GM21367 (cell line): ENCODE measurements at regions not wholly inside any gene's neighbourhood (a gene's known extent, or its start where the extent isn't known, plus 50 kb on each side); places are given as distances from the start of the nearest gene placed in this dataset.

Source experiments
- ATAC-seq: cut with Tn5 transposase; IDR thresholded peaks from one replicate; pipeline ENCODE4 v1.9.1; 2021; ENCODE audit not compliant: unreplicated experiment

DNA sequence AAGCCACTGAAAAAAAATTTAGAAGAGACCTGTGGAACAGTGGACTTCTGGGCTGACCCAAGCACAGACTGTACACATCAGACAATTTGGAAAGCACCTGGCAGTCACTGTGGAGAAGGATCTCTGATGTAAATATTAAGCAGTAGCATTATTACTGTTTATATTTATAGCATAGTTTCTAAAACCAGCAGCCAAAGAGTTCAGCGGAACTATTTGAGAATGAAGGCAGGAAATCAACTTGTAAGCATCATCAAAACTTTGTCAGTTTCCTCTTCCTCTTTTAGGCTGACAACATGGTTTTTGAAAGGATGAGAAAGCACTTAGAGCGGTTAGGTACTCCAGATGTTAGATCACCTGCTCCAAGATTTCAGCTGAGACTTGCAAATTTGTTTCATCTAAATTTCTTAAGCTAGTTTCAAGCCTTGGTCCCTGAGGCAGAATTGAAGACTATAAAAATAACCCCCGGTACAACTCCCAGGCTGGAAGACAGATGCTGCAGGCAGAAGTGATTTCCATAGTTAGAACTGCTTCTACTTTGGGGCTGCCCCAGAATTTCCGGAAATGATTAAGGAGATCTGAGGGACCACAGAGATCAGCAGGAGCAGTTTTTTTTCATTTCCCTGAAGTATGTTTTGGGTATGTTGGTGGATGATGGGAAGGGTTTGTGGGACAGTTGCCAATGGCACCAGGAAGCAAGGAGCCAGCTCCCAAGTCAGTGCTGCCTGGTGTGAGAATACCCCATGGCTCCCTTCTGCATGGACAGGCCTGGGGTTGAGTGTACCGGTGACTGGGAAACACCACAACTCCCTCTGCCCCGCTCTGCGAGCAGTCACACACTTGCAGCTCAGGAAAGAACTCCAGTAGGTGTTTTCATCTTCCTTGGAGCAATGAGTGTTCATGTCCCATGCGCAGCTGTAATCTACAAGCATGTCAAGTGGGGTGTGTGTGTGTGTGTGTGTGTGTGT is 354.5 kb downstream of the NUAK1 start:
- ATAC-seq: peak; percentile 55

DNA sequence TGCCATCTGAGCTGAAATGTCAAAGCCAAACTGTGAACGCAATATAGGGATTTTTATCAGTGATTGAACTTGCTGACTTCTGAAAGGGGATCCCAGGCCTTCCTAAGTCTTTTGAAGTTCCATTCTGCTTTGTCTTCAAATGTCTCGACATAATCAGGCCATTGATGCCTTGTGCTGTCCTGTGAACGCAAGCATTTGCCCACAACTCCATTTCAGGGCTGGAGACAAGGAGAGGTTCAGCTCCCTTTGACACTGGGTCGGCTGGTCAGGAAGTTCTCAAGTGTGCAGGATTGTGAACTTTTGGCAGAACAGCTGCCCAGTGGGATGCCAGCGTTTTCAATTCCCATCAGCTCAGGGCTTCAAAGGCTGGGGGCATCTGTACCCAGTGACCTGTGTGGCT is 345.3 kb downstream of the NUAK1 start:
- no peak for ATAC-seq

DNA sequence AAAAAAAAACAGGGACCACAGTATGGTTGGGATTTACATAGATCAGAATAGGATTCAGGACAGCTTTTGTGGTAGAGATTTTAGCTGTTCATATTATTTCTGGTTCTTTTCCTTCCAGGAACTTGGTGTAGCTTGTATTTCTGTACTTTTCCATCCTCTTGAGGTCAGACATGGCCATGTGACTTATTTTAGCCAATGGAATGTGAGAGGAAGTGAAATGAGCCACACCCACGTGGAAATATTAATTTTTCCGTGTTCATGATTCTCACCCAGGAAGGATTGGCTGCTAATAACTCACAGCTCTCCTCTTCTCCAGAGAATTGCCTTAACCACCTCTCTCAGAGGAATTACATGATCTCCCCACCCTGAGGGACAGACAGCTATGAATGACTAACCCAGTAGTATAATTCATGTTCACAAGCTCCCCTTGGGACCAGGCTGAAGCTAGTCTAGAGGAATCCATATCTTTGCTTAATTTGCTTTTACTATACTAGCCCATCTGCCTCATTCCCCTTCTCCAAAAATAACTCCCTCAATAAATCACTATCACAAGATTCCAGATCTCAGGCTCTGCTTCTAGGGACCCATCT is 340.4 kb downstream of the NUAK1 start:
- no peak for ATAC-seq

DNA sequence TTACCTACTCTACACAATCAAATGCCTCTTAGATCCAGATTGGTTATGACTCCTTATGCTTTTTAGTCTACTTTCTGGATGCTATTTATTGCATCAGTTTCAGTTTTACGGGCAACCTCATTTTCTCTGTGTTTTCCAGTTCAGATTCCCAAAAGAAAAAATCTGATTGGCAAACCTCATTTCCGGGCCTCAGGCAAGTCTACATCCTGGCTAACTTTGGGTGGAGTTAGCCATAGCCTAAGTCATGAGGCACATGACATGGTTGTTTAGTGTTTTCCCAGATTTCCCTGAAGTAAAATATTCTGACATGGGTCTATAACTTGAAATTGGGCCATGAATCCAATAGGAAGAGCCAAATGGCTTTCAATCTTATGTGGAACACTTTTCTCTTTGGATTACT is 339.7 kb downstream of the NUAK1 start:
- no peak for ATAC-seq

DNA sequence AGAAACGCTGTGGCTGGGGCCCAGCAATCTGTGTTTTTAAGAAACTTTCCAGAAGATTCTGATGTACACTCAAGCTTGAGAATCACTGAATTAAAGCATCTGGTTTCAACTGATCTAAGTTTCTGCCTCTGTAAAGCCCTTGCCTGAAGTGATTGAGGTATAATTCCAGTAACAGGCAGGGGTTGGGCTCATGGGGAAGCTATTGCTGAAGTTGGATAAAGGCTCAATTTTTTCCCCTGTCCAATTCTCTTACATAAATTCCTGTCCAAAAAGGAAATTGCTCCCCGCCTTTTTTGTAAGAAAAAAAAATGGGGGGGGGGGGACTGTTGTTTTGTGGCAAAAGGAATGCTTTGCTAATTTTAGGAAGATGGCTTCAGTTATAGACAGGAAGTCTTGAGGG is 337.4 kb downstream of the NUAK1 start:
- ATAC-seq: no peak

DNA sequence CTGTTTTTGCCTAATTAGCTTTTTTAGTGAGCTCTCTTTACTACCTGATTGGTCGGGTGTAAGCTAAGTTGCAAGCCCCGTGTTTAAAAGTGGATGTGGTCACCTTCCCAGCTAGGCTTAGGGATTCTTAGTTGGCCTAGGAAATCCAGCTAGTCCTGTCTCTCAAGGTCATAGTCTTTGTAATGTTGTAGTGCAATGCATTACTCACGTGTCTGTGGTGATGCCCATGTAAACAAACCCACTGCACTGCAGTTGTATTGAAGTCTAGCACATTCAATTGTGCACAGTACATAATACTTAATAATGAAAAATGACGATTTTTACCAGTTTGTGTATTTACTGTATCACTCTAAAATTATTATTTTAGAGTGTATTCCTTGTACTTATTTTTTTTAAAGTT is 335.5 kb downstream of the NUAK1 start:
- no peak for ATAC-seq

DNA sequence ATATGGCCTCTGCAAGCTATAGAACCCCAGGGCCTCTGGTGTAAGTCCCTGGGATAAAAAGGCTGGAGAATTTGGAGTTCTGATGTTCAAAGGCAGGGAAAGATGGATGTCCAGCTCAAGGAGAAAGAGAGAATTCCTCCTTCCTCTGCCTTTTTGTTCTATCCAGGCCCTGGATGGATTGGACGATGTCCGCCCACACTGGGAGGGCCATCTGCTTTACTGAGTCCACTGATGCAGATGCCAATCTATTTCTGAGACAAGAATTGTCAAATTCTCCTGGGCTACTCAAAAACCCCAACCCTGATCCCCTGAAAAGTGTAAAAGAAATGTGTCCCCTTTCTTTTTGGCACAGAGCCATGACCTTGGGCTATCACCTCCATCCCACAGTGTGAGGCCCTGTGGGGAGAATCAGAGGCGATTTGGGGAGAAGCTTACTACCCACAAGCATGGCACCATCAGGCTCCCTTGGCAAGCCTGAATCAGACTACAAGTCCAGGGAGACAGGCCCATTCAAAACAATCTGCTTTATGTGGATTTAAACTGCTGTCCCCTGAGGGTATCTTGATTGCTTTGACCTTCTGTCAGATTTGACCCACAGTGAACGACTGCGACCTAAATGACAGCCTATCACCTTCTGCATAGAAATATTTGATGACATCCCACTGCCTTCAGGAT is 334.0 kb downstream of the NUAK1 start:
- no peak for ATAC-seq

DNA sequence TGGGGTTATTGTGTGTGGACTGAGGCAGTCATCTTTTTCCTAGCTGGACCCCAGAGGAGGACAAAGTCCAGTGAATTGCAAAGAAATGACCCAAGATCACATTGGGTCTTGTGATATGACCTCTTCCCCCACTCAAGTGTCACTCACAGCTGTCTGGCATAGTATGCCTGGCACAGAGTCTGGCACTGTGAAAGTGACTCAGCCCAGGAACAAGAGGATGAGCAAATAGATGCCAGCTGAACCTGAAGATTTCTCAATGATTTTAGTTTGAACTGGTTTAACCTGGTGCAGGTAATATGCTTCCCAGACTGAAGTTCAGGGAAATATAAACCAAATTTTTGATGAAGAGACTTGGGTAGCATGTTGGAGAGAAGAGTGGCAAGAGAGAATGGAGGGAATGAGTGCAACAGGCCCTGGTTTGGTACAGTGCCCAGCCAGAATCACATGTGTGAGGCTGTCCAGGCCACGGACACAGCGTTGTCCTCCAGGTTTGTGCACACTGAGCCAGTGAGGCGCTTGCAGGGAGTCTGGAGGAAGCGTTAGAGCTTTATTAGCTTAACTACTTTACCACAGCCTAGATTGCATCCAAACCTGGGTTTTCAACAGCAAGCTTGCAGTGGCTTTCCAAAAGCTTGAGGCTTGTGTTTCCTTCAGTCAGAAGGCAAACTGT is 332.9 kb downstream of the NUAK1 start:
- ATAC-seq: no peak

DNA sequence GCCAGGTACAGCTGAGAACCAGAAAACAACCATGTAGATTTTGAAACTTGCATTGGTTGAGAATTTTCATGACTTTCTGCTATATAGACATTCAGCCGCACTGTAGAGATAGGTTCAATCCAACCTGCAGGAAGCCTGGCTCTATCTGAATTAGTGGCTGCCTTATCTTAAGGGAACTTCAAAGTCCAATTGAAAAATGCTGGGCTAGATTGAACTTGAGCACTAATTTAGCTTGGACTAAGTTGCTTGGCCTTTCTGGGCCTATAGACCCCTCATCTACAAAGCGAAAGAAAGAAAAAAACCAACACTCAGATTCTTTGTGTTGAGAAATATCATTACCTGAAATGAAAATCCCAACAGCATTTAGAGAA is 332.4 kb downstream of the NUAK1 start:
- ATAC-seq: no peak

DNA sequence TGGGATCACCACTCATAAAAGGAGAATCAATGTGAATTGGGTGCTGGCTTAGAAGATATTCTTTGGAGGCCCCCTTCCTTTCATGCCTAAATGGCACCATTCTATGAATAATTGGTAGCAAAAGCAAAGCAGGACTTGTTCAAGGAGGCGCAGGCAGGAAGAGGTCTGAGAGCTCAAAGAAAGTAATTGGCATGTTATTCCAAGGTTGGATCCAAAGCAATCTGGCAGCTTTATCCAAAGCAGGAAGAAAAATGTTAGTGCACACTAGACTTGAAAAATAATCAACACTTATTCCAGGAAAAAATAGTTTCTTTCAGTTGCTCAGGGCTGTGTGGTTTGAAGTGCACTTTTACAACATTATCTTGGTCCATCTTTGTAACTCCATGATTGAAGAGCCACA is 326.4 kb downstream of the NUAK1 start:
- ATAC-seq: no peak

DNA sequence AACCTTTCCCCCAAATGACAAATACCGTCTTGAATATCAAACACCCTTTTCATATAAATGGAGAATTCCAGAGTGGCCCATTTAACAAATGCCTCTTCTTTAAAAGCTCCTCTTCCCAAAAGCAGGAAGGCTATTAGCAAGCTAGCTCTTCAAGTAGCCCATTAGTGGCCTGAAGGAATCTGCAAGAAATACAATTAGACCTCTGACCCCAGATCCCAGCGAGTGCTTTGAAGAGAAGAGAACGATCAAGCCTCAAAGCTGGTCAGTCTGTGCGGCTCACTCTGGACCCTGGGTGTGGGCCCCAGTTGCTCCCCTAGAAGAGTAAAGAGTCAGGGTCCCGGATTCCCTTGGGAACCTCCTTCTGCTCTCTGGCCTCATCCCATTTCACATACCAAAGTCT is 325.6 kb downstream of the NUAK1 start:
- no peak for ATAC-seq

DNA sequence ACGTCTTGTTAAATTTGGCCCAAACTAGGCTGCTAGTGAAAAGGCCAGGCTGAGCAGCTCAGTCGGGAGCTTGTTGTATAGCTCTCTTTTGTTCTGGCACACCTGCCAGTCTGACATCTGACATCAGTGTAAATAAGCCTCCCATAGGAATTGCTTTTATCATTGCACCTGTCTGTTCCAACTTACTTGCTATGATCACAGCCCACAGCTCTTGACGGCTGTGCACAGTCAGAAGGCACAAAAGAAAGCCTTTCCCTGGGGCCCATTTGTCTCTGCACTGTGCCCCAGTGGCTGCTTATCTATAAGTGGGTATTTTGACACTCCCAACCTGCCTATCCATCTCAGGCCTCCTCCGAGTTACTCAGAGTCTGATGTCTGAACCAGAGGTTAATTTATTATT is 324.5 kb downstream of the NUAK1 start:
- no peak for ATAC-seq

DNA sequence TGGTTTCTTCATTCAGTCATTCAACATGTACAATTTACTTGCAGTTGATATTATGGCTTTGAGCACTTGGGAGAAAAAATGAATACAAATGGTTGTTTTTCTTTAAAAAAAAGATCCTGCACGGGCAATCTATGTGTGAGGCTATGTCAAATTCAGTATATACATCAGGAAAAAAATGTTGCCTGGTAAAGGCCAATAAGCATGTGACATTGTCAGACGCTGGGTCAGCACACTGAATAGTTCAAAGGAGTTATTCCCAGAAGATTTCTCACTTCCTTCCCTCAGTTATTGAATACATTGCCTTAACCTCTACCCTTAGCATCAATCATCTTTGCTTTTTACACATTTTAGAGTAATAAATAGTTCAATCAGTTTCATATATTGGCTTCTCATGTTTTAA is 319.2 kb downstream of the NUAK1 start:
- no peak for ATAC-seq

DNA sequence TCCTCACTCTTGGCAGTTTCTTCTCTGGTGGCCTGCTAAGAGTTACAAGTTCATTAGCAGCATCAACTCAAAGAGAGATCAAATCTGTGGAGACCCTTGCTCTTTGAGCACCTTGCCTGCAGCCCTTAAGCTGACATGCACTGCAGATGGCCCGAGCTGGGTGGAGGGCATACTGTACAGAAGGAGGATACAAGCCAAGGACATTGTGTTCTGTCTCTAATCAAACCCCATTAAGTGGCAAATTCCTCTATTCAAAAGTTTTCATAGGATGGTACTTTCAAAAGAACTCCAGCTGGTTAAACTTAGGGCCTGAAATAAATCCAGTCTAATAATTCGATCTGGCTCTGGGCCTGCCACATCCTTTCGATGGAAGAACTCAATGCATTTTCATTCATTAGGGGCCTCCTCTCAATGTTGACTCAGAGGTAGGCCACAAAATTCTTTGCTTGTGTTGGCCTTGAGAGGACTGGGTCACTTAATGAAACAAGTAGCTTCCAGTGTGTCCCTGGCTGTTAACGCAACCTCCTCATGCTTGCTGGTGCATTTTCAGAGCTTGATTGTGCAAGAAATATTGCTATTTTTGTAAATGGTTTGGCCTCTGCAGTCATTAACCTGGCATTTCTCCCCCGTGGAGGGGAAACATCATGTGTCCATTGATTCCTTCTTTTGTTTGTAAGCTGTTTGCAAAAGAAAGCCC is 318.2 kb downstream of the NUAK1 start:
- ATAC-seq: no peak

DNA sequence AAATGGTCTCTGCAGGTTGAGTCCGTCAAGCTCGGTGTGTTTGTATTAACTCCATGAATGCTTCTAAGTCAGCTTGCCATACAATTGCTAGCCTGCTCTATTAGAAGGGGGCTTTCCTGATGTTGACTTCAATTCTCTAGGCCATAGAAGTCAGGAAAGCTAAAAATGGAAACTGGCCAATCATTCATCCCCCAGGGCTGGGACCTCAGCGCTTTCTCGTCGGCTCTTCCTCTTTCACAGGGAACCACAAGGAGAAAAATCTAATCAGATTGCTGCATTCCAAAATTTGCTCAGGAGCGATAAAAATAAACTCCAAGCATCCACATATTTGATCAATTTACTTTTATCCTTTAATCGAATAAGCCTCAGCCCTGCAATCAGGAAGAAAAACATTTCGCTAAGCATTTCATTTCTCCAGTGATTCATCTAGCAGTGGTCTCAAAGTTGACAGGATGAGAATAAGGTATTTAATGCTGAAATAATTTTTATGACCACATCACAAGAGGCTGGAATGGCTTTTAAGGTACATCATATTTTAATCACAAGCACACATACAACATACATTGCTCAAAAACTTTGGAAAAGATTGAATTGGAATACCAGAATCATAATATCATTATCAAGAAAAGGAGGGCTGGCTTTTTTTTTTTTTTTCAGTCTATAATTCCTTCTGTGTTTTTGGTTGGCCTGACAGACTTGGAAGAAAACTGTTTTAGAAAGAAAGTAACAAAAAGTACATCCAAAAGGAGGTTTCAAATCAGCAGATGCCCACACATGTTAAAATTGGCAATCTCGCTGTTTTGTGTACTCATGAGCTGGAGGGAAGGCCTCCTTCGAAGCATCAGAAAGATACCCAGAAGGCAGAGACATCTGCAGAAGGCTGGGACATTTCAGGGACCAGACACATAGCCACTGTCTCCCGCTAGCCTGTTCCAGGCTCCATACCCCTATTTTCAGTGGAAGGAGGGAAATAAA is 316.3 kb downstream of the NUAK1 start:
- no peak for ATAC-seq

DNA sequence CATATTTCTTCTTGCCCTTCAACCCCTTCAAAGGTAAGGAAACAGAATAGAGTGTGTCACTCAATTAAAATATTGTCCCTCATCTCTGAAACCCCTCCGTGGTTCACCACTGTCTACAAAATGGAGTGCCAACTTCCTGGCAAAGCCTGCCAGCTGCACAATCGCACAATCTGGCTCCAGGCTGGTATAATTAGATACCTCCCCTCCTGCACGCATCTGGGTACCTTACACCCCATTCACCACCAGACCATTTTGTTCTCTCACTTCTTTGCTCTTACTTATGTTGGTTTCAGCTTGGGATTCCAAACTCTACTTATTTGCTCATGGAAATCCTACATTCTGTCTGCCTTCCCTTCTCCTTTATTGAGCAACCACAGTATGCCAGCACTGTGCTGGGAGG is 314.9 kb downstream of the NUAK1 start:
- no peak for ATAC-seq

DNA sequence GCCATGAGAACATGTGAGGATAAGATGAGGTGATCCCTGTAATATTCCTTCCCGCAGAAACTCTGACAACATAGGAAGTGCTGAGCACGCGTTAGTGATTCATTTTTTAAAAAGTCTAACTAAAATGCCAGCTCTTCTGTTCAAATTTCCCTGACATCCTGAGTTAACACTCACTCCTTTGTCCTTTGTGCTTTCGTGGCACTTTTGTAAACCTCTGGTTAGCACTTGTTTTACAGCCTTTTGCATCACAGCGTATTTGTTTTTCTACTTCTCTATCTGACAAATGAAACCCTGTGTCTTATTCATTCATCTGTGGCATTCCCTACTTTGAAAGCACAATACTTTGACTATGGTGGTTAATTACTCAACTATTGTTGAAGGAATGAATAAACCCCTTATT is 313.6 kb downstream of the NUAK1 start:
- no peak for ATAC-seq

DNA sequence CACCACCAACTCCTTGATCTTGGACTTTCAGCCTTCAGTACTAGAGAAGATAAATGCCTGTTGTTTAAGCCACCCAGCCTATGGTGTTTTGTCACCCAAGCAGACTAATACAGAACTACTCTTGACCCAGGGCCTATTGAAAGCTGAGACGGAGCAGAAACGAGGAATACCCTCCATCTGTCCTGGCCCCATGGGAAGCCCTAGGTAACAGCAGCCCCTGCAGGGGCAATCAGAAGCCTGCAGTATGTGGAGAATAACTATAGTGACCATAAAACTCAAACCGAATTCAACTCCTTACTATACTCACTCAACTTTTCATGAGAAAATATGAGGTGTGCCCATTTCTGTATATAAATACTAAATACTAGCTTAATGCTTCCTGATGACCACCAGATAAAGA is 307.4 kb downstream of the NUAK1 start:
- ATAC-seq: no peak

DNA sequence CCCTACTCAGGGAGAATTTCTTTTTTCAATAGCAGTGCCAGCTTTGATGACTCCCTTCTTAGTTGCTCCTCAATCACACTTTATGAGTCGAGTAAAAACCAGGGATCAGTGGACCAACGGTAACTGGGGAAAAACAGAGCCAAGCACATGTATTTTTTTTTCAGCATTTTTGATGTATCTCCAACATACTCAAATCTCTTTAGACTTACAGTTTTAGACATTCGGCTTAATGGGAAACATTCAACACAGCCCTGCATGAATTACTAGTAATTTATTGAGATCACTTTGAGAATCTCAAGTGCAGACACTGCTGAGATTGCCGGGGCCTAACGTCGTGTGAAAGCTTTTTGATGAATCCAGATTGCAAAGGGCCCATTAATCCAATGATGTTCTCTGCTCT is 306.7 kb downstream of the NUAK1 start:
- no peak for ATAC-seq

DNA sequence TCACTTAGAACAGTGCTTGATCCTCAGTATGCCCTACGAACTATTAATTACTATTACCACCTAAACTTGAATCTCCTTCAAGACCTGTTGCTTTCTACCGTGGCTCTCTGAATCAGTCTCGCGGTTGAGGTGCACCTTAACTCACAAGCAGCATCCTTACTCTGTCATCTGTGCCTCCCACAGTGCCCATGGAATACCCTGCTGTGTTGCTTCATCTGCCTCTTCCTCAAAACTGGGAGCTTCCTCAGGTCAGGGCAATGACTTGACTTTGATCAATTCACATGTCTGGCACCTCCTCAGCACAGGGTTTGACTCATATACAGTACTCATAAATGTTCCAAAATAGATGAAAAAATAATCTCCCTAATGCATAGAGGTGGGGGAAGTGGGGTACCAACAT is 305.9 kb downstream of the NUAK1 start:
- ATAC-seq: no peak
